Right atrium auricular region (tissue), 2 donors: ENCODE measurements at regions not wholly inside any gene's neighbourhood (a gene's known extent, or its start where the extent isn't known, plus 50 kb on each side); places are given as distances from the start of the nearest gene placed in this dataset.
"Not testable (repeated sequence)": the region's sequence is repeated elsewhere in the genome, so short reads cannot be mapped to it uniquely, and the experiment has no call there.

Experiments used
- DNase-seq: peaks from one replicate; pipeline ENCODE4 v3.0.0-alpha.2; 2019; ENCODE audit warnings: low spot score
- H3K27ac ChIP-seq, 2 donors: fragments of 200-600 bp; sonication (generic); 1 replicate in 1 of 2; 2 replicates in 1 of 2; pipeline ENCODE4 v1.5.1; 2016 to 2019
- H3K27me3 ChIP-seq, 2 donors: fragments of 200-600 bp; sonication (generic); one replicate each; pipeline versions ENCODE4 v1.5.1 to v1.6.0; 2017 to 2019
- H3K36me3 ChIP-seq: fragments of 200-600 bp; sonication (generic); one replicate; pipeline ENCODE4 v1.5.1; 2016
- H3K4me1 ChIP-seq, 2 donors: fragments of 200-600 bp; sonication (generic); one replicate each; pipeline versions ENCODE4 v1.5.1 to v1.6.0; 2017 to 2019
- H3K4me3 ChIP-seq, 2 donors: fragments of 200-600 bp; sonication (generic); 1 replicate in 1 of 2; 2 replicates in 1 of 2; pipeline ENCODE4 v1.5.1; 2017 to 2019; ENCODE audit warnings: mild to moderate bottlenecking in 1 of 2, moderate library complexity in 1 of 2
- H3K9me3 ChIP-seq, 2 donors: fragments of 200-600 bp; sonication (generic); one replicate each; pipeline ENCODE4 v1.5.1; 2019
- TF ChIP-seq, protein P1 (sequence below), 2 donors: fragments of 200-600 bp; sonication (generic); IDR thresholded peaks; one replicate each; pipeline ENCODE4 v1.5.1; 2019; ENCODE audit warnings: antibody characterized with exemption in 2 of 2

DNA sequence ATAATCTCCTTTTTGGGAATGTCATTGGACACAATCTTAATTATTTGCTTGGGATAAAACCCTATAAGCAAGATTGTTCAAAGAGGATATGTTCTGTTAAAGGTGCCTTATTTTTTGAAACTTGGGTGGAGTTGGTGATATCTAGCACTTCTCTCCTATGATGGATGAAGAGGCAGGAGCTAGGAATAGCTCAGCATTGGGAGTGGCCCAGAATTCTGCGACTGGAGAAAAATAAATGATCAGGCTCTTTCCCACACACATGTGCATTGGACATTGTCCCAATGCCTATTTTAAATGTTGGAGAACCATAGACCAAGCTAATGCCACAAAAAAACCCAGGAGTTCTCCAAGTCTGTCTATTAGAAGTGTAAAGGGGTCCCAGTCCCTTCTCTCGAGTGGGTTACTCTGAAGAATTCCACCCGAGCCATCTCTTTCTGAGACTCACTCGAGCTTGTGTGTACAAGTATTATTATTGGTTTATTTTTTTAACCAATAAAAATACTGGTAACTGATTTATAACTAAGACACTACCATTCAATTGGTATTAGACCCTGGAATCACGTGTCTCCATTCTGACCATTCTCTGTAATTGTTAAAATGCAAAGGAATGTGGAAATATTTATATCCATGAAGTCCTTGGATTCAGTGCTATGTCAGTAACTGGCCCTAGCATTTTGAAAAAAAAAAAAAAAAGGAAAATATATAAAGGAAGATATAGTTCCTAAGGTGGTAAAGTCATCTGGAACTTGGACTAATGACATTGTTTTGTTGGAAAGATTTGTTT is 437.5 kb upstream of the TMEM132C start:
- Histone ChIP-seq H3K9me3 (no peaks in the 10 kb centered on the region), H3K27me3 (no peaks in the 10 kb centered on the region), H3K27ac (no peak overlapping the region), H3K4me1 (no peaks in the 10 kb centered on the region), H3K36me3 (no peaks in the 10 kb centered on the region), H3K4me3 (no peak overlapping the region)
- no peak for DNase-seq
- TF ChIP-seq, protein P1, sequence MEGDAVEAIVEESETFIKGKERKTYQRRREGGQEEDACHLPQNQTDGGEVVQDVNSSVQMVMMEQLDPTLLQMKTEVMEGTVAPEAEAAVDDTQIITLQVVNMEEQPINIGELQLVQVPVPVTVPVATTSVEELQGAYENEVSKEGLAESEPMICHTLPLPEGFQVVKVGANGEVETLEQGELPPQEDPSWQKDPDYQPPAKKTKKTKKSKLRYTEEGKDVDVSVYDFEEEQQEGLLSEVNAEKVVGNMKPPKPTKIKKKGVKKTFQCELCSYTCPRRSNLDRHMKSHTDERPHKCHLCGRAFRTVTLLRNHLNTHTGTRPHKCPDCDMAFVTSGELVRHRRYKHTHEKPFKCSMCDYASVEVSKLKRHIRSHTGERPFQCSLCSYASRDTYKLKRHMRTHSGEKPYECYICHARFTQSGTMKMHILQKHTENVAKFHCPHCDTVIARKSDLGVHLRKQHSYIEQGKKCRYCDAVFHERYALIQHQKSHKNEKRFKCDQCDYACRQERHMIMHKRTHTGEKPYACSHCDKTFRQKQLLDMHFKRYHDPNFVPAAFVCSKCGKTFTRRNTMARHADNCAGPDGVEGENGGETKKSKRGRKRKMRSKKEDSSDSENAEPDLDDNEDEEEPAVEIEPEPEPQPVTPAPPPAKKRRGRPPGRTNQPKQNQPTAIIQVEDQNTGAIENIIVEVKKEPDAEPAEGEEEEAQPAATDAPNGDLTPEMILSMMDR (IDR thresholded peaks at IDR 0.05): no peak

DNA sequence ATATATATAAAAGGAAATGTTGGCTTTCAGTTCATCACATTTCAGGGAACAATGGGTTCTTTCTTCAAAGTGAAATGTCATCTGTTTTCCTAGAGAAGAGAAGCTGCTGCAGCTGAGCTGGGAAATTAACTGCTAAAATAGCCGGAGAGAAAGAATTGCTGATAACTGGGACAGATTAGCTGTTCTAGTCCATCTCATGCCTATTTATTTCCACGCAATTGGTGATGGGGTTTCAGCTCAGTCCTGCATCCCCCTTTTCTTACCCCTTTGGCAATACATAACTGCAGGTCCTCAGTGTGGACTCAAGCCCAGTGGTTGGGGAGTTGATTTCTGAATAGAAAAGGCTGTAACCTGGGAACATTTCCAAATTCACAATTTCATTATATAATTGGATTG is 436.9 kb upstream of the TMEM132C start:
- Histone ChIP-seq H3K4me3 (no peak overlapping the region), H3K9me3 (no peaks in the 10 kb centered on the region), H3K27me3 (no peaks in the 10 kb centered on the region), H3K4me1 (no peaks in the 10 kb centered on the region), H3K27ac (no peak overlapping the region), H3K36me3 (no peaks in the 10 kb centered on the region)
- TF ChIP-seq, protein P1 (IDR thresholded peaks at IDR 0.05): no peak
- DNase-seq: no peak

DNA sequence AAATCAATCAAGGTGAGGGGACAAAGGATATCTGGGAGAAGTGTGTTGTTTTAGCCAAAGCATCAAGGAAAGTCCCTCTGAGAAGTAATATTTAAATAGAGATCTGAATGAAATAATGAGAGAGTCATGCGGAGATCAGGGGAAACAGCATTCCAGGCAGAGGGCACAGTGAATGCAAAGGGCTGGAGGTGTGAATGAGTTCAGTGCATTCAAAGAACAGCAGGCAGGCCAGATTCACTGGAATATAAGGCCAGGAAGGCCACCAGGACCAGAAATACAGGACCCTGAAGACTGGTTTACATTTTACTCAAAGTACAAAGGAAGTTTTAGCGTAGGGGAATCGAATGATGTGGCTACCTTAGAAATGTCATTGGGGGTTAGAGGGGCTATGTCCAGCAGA is 436.2 kb upstream of the TMEM132C start:
- H3K27ac ChIP-seq: no peak overlapping the region

DNA sequence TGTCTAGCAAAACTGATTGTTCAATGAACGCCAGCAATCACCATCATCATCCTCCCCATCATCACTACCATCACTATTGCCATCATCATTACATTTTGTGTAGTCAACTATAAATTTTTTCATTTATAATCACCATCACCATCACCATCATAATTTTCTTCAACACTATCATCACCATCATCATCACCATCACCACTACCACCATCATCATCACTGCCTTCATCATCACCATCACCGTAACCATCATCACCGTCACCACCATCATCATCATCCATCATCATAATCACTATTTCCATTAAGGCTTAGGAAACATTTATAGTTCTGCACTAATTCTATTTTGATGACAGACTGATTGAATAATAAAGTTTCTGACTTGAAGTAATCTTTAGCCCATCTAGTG is 434.8 kb upstream of the TMEM132C start:
- no peaks in the 10 kb centered on the region for H3K36me3 ChIP-seq
- no peak for DNase-seq
- H3K27ac ChIP-seq: no peak overlapping the region
- no peaks in the 10 kb centered on the region for H3K4me1 ChIP-seq
- TF ChIP-seq, protein P1 (IDR thresholded peaks at IDR 0.05): no peak
- H3K9me3 ChIP-seq: no peaks in the 10 kb centered on the region
- H3K4me3 ChIP-seq: no peak overlapping the region
- H3K27me3 ChIP-seq: no peaks in the 10 kb centered on the region

More for the DNA sequence above, 436.2 kb upstream of the TMEM132C start:
- Histone ChIP-seq H3K36me3 (no peaks in the 10 kb centered on the region), H3K27me3 (no peaks in the 10 kb centered on the region), H3K4me1 (no peaks in the 10 kb centered on the region), H3K9me3 (no peaks in the 10 kb centered on the region), H3K4me3 (no peak overlapping the region)
- TF ChIP-seq, protein P1 (IDR thresholded peaks at IDR 0.05): no peak
- no peak for DNase-seq

DNA sequence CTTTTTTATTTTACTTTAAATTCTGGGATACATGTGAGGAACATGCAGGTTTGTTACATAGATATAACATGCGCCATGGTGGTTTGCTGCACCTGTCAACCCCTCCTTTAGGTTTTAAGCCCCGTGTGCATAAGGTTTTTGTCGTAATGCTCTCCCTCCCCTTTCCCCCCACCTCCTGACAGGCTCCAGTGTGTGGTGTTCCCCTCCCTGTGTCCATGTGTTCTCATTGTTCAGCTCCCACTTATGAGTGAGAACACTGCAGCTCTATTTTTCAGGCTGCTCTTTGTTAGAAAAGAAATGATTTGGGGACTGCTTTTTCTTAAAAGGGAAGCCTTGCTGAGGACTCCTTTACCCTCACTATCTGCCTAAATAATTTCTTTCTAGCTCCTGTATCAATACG is 430.2 kb upstream of the TMEM132C start:
- DNase-seq, H3K36me3 ChIP-seq, H3K4me1 ChIP-seq: not testable (repeated sequence)

DNA sequence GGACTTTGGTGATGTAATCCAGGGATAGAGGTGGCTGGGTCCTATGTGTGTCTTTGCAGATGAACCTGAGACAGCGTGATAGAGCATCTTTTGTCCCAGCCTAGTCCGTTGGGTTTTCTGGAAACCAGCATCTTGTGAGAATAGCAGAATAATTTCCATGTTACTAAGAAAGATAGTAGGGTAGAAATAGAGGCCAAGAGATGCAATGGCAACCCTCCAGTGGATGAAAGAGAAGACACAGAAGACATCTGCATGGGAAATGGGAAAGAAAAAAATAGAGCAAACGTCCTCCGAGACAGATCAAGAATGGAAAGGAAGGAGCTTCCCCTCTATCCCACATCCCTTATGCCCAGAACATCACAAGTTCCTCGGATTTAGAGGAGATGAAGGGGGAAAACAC is 409.3 kb upstream of the TMEM132C start:
- TF ChIP-seq, protein P1 (IDR thresholded peaks at IDR 0.05): no peak
- Histone ChIP-seq H3K9me3 (no peaks in the 10 kb centered on the region), H3K36me3 (no peaks in the 10 kb centered on the region), H3K4me1 (no peaks in the 10 kb centered on the region), H3K4me3 (no peak overlapping the region), H3K27me3 (no peaks in the 10 kb centered on the region), H3K27ac (no peak overlapping the region)
- no peak for DNase-seq

More for the DNA sequence above, 430.2 kb upstream of the TMEM132C start:
- H3K27ac ChIP-seq, H3K27me3 ChIP-seq, H3K4me3 ChIP-seq, H3K9me3 ChIP-seq: not testable (repeated sequence)
